ENCODE measurements at regions not wholly inside any gene's neighbourhood (a gene's known extent, or its start where the extent isn't known, plus 50 kb on each side); places are given as distances from the start of the nearest gene placed in this dataset.

GRCh38 chr5:44887722-44888121 is 79.0 kb downstream of the MRPS30 start:
- no peak overlapping the region for H3K4me3 ChIP-seq (ENCODE audit: low read length)
- no peaks in the 10 kb centered on the region for H3K4me1 ChIP-seq (ENCODE audit: low read length)
- no peak overlapping the region for H2AFZ ChIP-seq (ENCODE audit: low read length)
- no peaks in the 10 kb centered on the region for H3K79me2 ChIP-seq (ENCODE audit: low read length)
- H3K27me3 ChIP-seq (ENCODE audit: low read length): no peaks in the 10 kb centered on the region
- no peak overlapping the region for H3K4me2 ChIP-seq (ENCODE audit: low read depth, low read length, poor library complexity, severe bottlenecking)
- DNase-seq: no peak
- H3K9ac ChIP-seq (ENCODE audit: low read length): no peak overlapping the region
- no peaks in the 10 kb centered on the region for H3K9me3 ChIP-seq (ENCODE audit: low read length)
- H3K36me3 ChIP-seq (ENCODE audit: insufficient read depth, low read length): no peaks in the 10 kb centered on the region
- H4K20me1 ChIP-seq (ENCODE audit: insufficient read depth, low read depth, low read length): no peaks in the 10 kb centered on the region
- no peak overlapping the region for H3K27ac ChIP-seq (ENCODE audit: low read length)
- H3K9me2 ChIP-seq (replicated peaks; ENCODE audit: insufficient read depth, low read length): no peaks in the 10 kb centered on the region

- Histone ChIP-seq H3K27ac (ENCODE audit: low read length) (no peak overlapping the region), H3K79me2 (ENCODE audit: low read length) (no peaks in the 10 kb centered on the region), H3K9me2 (replicated peaks; ENCODE audit: insufficient read depth, low read length) (no peaks in the 10 kb centered on the region), H3K4me3 (ENCODE audit: low read length) (no peak overlapping the region), H3K9me3 (ENCODE audit: low read length) (no peaks in the 10 kb centered on the region), H3K36me3 (ENCODE audit: insufficient read depth, low read length) (no peaks in the 10 kb centered on the region), H3K27me3 (ENCODE audit: low read length) (no peaks in the 10 kb centered on the region), H3K9ac (ENCODE audit: low read length) (no peak overlapping the region), H4K20me1 (ENCODE audit: insufficient read depth, low read depth, low read length) (no peaks in the 10 kb centered on the region), H3K4me2 (ENCODE audit: low read depth, low read length, poor library complexity, severe bottlenecking) (no peak overlapping the region), H3K4me1 (ENCODE audit: low read length) (no peaks in the 10 kb centered on the region), H2AFZ (ENCODE audit: low read length) (no peak overlapping the region)
- no peak for DNase-seq
Observed at GRCh38 chr5:44888435-44888834, 79.7 kb downstream of the MRPS30 start.

GRCh38 chr5:44891116-44891515 is 82.4 kb downstream of the MRPS30 start:
- Histone ChIP-seq H3K36me3 (ENCODE audit: insufficient read depth, low read length) (no peaks in the 10 kb centered on the region), H3K9me3 (ENCODE audit: low read length) (no peaks in the 10 kb centered on the region), H3K4me1 (ENCODE audit: low read length) (no peaks in the 10 kb centered on the region), H3K9me2 (replicated peaks; ENCODE audit: insufficient read depth, low read length) (no peaks in the 10 kb centered on the region), H3K9ac (ENCODE audit: low read length) (no peak overlapping the region), H3K79me2 (ENCODE audit: low read length) (no peaks in the 10 kb centered on the region), H4K20me1 (ENCODE audit: insufficient read depth, low read depth, low read length) (no peaks in the 10 kb centered on the region), H3K27ac (ENCODE audit: low read length) (no peak overlapping the region), H3K4me3 (ENCODE audit: low read length) (no peak overlapping the region), H3K27me3 (ENCODE audit: low read length) (no peaks in the 10 kb centered on the region), H2AFZ (ENCODE audit: low read length) (no peak overlapping the region), H3K4me2 (ENCODE audit: low read depth, low read length, poor library complexity, severe bottlenecking) (no peak overlapping the region)
- DNase-seq: no peak

- no peak overlapping the region for H3K9ac ChIP-seq (ENCODE audit: low read length)
- no peak overlapping the region for H3K4me3 ChIP-seq (ENCODE audit: low read length)
- H3K36me3 ChIP-seq (ENCODE audit: insufficient read depth, low read length): no peaks in the 10 kb centered on the region
- H4K20me1 ChIP-seq (ENCODE audit: insufficient read depth, low read depth, low read length): no peaks in the 10 kb centered on the region
- no peak overlapping the region for H3K27ac ChIP-seq (ENCODE audit: low read length)
- no peaks in the 10 kb centered on the region for H3K9me3 ChIP-seq (ENCODE audit: low read length)
- no peak overlapping the region for H3K4me2 ChIP-seq (ENCODE audit: low read depth, low read length, poor library complexity, severe bottlenecking)
- DNase-seq: no peak
- no peaks in the 10 kb centered on the region for H3K27me3 ChIP-seq (ENCODE audit: low read length)
- H3K9me2 ChIP-seq (replicated peaks; ENCODE audit: insufficient read depth, low read length): no peaks in the 10 kb centered on the region
- H3K79me2 ChIP-seq (ENCODE audit: low read length): no peaks in the 10 kb centered on the region
- H3K4me1 ChIP-seq (ENCODE audit: low read length): no peaks in the 10 kb centered on the region
- H2AFZ ChIP-seq (ENCODE audit: low read length): no peak overlapping the region
Observed at GRCh38 chr5:44900273-44900954, 91.7 kb downstream of the MRPS30 start.

- Histone ChIP-seq H3K4me1 (ENCODE audit: low read length) (no peaks in the 10 kb centered on the region), H2AFZ (ENCODE audit: low read length) (no peak overlapping the region), H3K4me2 (ENCODE audit: low read depth, low read length, poor library complexity, severe bottlenecking) (no peak overlapping the region), H4K20me1 (ENCODE audit: insufficient read depth, low read depth, low read length) (no peaks in the 10 kb centered on the region), H3K27ac (ENCODE audit: low read length) (no peak overlapping the region), H3K9me3 (ENCODE audit: low read length) (no peaks in the 10 kb centered on the region), H3K27me3 (ENCODE audit: low read length) (no peaks in the 10 kb centered on the region), H3K36me3 (ENCODE audit: insufficient read depth, low read length) (no peaks in the 10 kb centered on the region), H3K9me2 (replicated peaks; ENCODE audit: insufficient read depth, low read length) (no peaks in the 10 kb centered on the region), H3K79me2 (ENCODE audit: low read length) (no peaks in the 10 kb centered on the region), H3K9ac (ENCODE audit: low read length) (no peak overlapping the region), H3K4me3 (ENCODE audit: low read length) (no peak overlapping the region)
- DNase-seq: no peak
Observed at GRCh38 chr5:44907396-44907795, 98.6 kb downstream of the MRPS30 start.

- H3K4me2 ChIP-seq (ENCODE audit: low read depth, low read length, poor library complexity, severe bottlenecking): no peak overlapping the region
- no peaks in the 10 kb centered on the region for H3K9me2 ChIP-seq (replicated peaks; ENCODE audit: insufficient read depth, low read length)
- no peak overlapping the region for H3K9ac ChIP-seq (ENCODE audit: low read length)
- no peaks in the 10 kb centered on the region for H4K20me1 ChIP-seq (ENCODE audit: insufficient read depth, low read depth, low read length)
- no peaks in the 10 kb centered on the region for H3K27me3 ChIP-seq (ENCODE audit: low read length)
- DNase-seq: no peak
- no peak overlapping the region for H3K27ac ChIP-seq (ENCODE audit: low read length)
- H3K36me3 ChIP-seq (ENCODE audit: insufficient read depth, low read length): no peaks in the 10 kb centered on the region
- H3K9me3 ChIP-seq (ENCODE audit: low read length): no peaks in the 10 kb centered on the region
- no peaks in the 10 kb centered on the region for H3K4me1 ChIP-seq (ENCODE audit: low read length)
- H3K4me3 ChIP-seq (ENCODE audit: low read length): no peak overlapping the region
- H3K79me2 ChIP-seq (ENCODE audit: low read length): no peaks in the 10 kb centered on the region
- no peak overlapping the region for H2AFZ ChIP-seq (ENCODE audit: low read length)
Observed at GRCh38 chr5:44909004-44909403, 100.3 kb downstream of the MRPS30 start.

- Histone ChIP-seq H3K9ac (ENCODE audit: low read length) (no peak overlapping the region), H4K20me1 (ENCODE audit: insufficient read depth, low read depth, low read length) (no peaks in the 10 kb centered on the region), H3K9me3 (ENCODE audit: low read length) (no peaks in the 10 kb centered on the region), H3K4me2 (ENCODE audit: low read depth, low read length, poor library complexity, severe bottlenecking) (no peak overlapping the region), H3K4me3 (ENCODE audit: low read length) (no peak overlapping the region), H3K9me2 (replicated peaks; ENCODE audit: insufficient read depth, low read length) (no peaks in the 10 kb centered on the region), H3K4me1 (ENCODE audit: low read length) (no peaks in the 10 kb centered on the region), H2AFZ (ENCODE audit: low read length) (no peak overlapping the region), H3K27me3 (ENCODE audit: low read length) (no peaks in the 10 kb centered on the region), H3K36me3 (ENCODE audit: insufficient read depth, low read length) (no peaks in the 10 kb centered on the region), H3K27ac (ENCODE audit: low read length) (no peak overlapping the region), H3K79me2 (ENCODE audit: low read length) (no peaks in the 10 kb centered on the region)
- no peak for DNase-seq
Observed at GRCh38 chr5:44911501-44911900, 102.8 kb downstream of the MRPS30 start.

GRCh38 chr5:44914221-44914620 is 105.5 kb downstream of the MRPS30 start:
- DNase-seq: no peak
- H3K79me2 ChIP-seq (ENCODE audit: low read length): no peaks in the 10 kb centered on the region
- H3K36me3 ChIP-seq (ENCODE audit: insufficient read depth, low read length): no peaks in the 10 kb centered on the region
- H3K9me3 ChIP-seq (ENCODE audit: low read length): no peaks in the 10 kb centered on the region
- H3K9me2 ChIP-seq (replicated peaks; ENCODE audit: insufficient read depth, low read length): no peaks in the 10 kb centered on the region
- H3K4me3 ChIP-seq (ENCODE audit: low read length): no peak overlapping the region
- no peak overlapping the region for H3K4me2 ChIP-seq (ENCODE audit: low read depth, low read length, poor library complexity, severe bottlenecking)
- H3K27ac ChIP-seq (ENCODE audit: low read length): no peak overlapping the region
- H3K4me1 ChIP-seq (ENCODE audit: low read length): no peaks in the 10 kb centered on the region
- no peak overlapping the region for H3K9ac ChIP-seq (ENCODE audit: low read length)
- no peak overlapping the region for H2AFZ ChIP-seq (ENCODE audit: low read length)
- no peaks in the 10 kb centered on the region for H3K27me3 ChIP-seq (ENCODE audit: low read length)
- no peaks in the 10 kb centered on the region for H4K20me1 ChIP-seq (ENCODE audit: insufficient read depth, low read depth, low read length)

- no peak for DNase-seq
- H4K20me1 ChIP-seq (ENCODE audit: insufficient read depth, low read depth, low read length): no peaks in the 10 kb centered on the region
- H3K36me3 ChIP-seq (ENCODE audit: insufficient read depth, low read length): no peaks in the 10 kb centered on the region
- no peaks in the 10 kb centered on the region for H3K27me3 ChIP-seq (ENCODE audit: low read length)
- H3K4me2 ChIP-seq (ENCODE audit: low read depth, low read length, poor library complexity, severe bottlenecking): no peak overlapping the region
- H2AFZ ChIP-seq (ENCODE audit: low read length): no peak overlapping the region
- H3K4me1 ChIP-seq (ENCODE audit: low read length): peaks cover 6% of the 10 kb centered on the region
- H3K9me2 ChIP-seq (replicated peaks; ENCODE audit: insufficient read depth, low read length): no peaks in the 10 kb centered on the region
- no peak overlapping the region for H3K27ac ChIP-seq (ENCODE audit: low read length)
- no peak overlapping the region for H3K9ac ChIP-seq (ENCODE audit: low read length)
- H3K4me3 ChIP-seq (ENCODE audit: low read length): no peak overlapping the region
- H3K9me3 ChIP-seq (ENCODE audit: low read length): no peaks in the 10 kb centered on the region
- H3K79me2 ChIP-seq (ENCODE audit: low read length): no peaks in the 10 kb centered on the region
Observed at GRCh38 chr5:44919560-44919959, 110.8 kb downstream of the MRPS30 start.

Measured in Karpas-422 (cell line).